Type B pancreatic cell (in vitro differentiated cells): ENCODE measurements at regions not wholly inside any gene's neighbourhood (a gene's known extent, or its start where the extent isn't known, plus 50 kb on each side); places are given as distances from the start of the nearest gene placed in this dataset.

Source experiments
- DNase-seq: peaks from one replicate; pipeline ENCODE4 v3.0.0; 2021; ENCODE audit warnings: mixed read lengths; ENCODE audit not compliant: unreplicated experiment; ENCODE audit errors: extremely low spot score
- H3K27ac Mint-ChIP-seq: 2 replicates; pipeline ENCODE4 v1.8.0; 2021; ENCODE audit warnings: mild to moderate bottlenecking, mixed read lengths
- H3K27me3 Mint-ChIP-seq: 2 replicates; pipeline ENCODE4 v1.8.0; 2021; ENCODE audit warnings: mixed read lengths
- H3K36me3 Mint-ChIP-seq: 2 replicates; pipeline ENCODE4 v1.8.0; 2021; ENCODE audit warnings: mixed read lengths
- H3K4me1 Mint-ChIP-seq: one replicate; pipeline ENCODE4 v1.8.0; 2021; ENCODE audit warnings: mixed read lengths; ENCODE audit not compliant: unreplicated experiment
- H3K4me3 Mint-ChIP-seq: 2 replicates; pipeline ENCODE4 v1.8.0; 2021; ENCODE audit warnings: mild to moderate bottlenecking, mixed read lengths
- H3K9me3 Mint-ChIP-seq: 2 replicates; pipeline ENCODE4 v1.8.0; 2021; ENCODE audit warnings: mixed read lengths
- TF ChIP-seq, protein P1 (sequence below): fragments of 200-600 bp; sonication (generic); conservative IDR thresholded peaks from 2 replicates; pipeline ENCODE4 v1.5.0; 2021; ENCODE audit warnings: antibody characterized with exemption, mild to moderate bottlenecking

DNA sequence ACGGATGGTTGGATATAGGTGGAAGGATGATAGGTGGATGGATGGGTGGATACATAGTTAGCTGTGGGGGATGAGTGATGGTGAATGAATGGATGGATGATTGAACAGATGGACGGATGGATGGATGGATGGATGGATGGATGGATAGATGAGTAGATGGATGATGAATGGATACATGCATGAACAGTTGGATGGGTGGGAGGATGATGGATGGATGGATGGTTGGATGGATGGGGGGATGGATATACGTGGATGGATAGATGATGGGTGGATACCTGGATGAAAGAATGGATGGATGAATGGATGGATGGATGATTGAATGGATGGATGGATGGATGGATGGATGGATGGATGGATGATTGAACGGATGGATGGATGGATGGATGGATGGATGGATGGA is 68.4 kb upstream of the PRR5 start:
- Mint-ChIP-seq H3K27ac (no peak overlapping the region), H3K27me3 (peaks cover 6% of the 10 kb centered on the region)

DNA sequence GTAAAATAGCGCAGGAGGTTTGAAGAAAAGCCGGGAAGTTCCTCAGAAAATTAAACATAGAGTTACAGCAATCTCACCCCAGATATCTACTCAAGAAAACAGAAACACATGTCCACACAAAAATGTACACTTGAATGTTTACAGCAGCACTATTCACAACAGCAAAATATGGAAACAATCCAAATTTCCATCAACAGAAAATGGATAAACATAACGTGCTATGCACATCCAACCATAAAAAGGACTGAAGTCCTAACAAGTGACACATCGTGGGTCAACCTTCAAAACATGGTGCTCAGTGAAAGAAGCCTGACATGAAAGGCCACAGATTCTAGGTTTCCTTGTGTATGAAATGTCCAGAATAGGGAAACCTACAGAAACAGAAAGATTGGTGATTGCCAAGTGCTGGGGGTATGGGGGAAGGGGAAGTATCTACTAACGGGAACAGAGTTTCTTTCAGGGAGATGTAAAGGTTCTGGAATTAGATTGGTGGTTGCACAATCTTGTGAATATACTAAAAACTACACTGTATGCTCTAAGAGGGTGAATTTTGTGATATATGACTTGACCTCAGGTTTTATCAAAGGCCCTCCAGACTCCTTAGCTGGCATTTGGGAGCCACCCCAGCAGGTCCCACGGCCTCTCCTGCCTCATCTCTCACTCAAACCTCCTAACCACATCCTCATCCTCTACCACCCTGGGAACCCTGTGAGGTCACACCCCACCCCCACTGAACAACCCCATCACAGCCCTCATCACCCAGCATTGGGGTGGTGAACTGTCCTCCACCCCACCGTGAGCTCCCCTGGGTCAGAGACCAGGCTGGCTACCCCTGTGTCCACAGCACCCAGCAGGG is 69.2 kb upstream of the PRR5 start:
- no peaks in the 10 kb centered on the region for H3K36me3 Mint-ChIP-seq
- peaks cover 4% of the 10 kb centered on the region for H3K9me3 Mint-ChIP-seq
- H3K4me3 Mint-ChIP-seq: no peak overlapping the region
- TF ChIP-seq, protein P1, sequence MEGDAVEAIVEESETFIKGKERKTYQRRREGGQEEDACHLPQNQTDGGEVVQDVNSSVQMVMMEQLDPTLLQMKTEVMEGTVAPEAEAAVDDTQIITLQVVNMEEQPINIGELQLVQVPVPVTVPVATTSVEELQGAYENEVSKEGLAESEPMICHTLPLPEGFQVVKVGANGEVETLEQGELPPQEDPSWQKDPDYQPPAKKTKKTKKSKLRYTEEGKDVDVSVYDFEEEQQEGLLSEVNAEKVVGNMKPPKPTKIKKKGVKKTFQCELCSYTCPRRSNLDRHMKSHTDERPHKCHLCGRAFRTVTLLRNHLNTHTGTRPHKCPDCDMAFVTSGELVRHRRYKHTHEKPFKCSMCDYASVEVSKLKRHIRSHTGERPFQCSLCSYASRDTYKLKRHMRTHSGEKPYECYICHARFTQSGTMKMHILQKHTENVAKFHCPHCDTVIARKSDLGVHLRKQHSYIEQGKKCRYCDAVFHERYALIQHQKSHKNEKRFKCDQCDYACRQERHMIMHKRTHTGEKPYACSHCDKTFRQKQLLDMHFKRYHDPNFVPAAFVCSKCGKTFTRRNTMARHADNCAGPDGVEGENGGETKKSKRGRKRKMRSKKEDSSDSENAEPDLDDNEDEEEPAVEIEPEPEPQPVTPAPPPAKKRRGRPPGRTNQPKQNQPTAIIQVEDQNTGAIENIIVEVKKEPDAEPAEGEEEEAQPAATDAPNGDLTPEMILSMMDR: no peak
- no peak overlapping the region for H3K27ac Mint-ChIP-seq
- peaks cover 6% of the 10 kb centered on the region for H3K27me3 Mint-ChIP-seq
- no peaks in the 10 kb centered on the region for H3K4me1 Mint-ChIP-seq
- DNase-seq: no peak

More for the DNA sequence above, 68.4 kb upstream of the PRR5 start:
- DNase-seq: no peak
- Mint-ChIP-seq H3K4me3 (no peak overlapping the region), H3K4me1 (peaks cover 4% of the 10 kb centered on the region), H3K9me3 (peaks cover 4% of the 10 kb centered on the region), H3K36me3 (no peaks in the 10 kb centered on the region)
- TF ChIP-seq, protein P1: no peak

DNA sequence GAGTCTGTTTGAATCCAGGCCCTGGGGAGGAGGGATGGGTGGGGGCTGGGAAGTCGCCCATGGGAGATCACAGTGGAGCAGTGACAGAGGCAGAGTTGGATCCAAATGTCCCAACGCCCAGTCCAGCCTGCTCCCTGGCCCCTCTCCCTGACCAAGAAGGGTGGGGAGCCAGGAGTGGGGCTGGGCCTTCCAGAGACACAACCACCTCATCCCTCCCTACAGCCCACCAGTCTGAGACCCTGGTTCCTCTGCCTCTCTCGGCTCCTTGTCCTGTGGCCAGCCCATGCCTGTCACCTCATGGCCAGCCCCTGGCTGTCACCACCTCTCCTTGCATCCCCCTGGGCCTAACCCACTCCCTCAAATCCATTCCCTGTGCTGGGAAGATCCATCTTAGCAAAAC is 71.2 kb upstream of the PRR5 start:
- Mint-ChIP-seq H3K4me3 (no peak overlapping the region), H3K4me1 (peaks cover 6% of the 10 kb centered on the region), H3K9me3 (peaks cover 4% of the 10 kb centered on the region), H3K36me3 (no peaks in the 10 kb centered on the region), H3K27ac (no peak overlapping the region), H3K27me3 (peaks cover 11% of the 10 kb centered on the region)
- TF ChIP-seq, protein P1: no peak
- no peak for DNase-seq

DNA sequence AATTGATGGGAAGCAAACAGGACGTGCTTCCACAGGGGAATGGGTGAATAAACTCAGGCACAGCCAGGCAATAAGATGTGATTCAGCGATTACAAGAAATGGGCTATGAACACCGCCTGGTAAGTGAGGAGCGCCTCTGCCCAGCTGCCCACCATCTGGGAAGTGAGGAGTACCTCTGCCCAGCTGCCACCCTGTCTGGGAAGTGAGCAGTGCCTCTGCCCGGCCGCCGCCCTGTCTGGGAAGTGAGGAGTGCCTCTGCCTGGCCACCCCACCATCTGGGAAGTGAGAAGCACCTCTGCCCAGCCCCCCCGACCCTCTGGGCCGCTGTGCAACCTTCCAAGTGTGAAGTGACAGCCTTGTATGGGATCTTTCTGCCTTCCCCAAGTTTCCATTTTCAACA is 73.2 kb upstream of the PRR5 start:
- no peaks in the 10 kb centered on the region for H3K36me3 Mint-ChIP-seq
- no peak overlapping the region for H3K4me3 Mint-ChIP-seq
- TF ChIP-seq, protein P1: no peak
- peaks cover 6% of the 10 kb centered on the region for H3K4me1 Mint-ChIP-seq
- peaks cover 4% of the 10 kb centered on the region for H3K9me3 Mint-ChIP-seq
- no peak overlapping the region for H3K27ac Mint-ChIP-seq
- no peak for DNase-seq
- H3K27me3 Mint-ChIP-seq: peaks cover 11% of the 10 kb centered on the region

DNA sequence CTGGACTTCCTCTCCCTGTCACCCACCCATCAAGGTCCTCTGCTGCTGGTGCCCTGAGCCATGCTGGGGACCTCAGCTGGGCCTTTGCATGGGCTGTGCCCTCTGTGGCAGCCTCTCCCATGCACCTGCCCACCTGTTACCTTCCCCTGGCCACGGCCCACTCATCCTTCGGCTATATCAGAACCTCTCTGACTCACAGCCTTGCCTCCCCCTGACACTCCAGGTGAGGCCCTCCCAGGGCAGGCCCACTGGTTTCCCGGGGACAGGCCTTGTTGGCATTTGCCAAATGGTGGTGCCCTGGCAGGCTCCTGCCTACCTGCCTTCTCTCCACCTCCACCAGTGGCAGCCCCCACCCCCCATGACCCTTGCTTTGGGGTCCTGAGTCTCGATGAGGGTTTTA is 73.7 kb upstream of the PRR5 start:
- no peak overlapping the region for H3K27ac Mint-ChIP-seq
- no peak for DNase-seq
- H3K27me3 Mint-ChIP-seq: peaks cover 13% of the 10 kb centered on the region
- TF ChIP-seq, protein P1: no peak
- no peak overlapping the region for H3K4me3 Mint-ChIP-seq
- peaks cover 4% of the 10 kb centered on the region for H3K9me3 Mint-ChIP-seq
- no peaks in the 10 kb centered on the region for H3K36me3 Mint-ChIP-seq
- H3K4me1 Mint-ChIP-seq: peaks cover 6% of the 10 kb centered on the region
